CD14-positive monocyte (primary cell): ENCODE measurements at regions not wholly inside any gene's neighbourhood (a gene's known extent, or its start where the extent isn't known, plus 50 kb on each side); places are given as distances from the start of the nearest gene placed in this dataset.

ENCODE experiments used
- DNase-seq, 3 donors: peaks; one replicate each; pipeline ENCODE4 v3.0.0-alpha.2; 2011 to 2022
- H2AFZ ChIP-seq: 2 replicates; pipeline ENCODE4 v1.6.0; 2012; ENCODE audit warnings: mild to moderate bottlenecking, low read depth, low read length, inconsistent platforms; ENCODE audit not compliant: insufficient read depth, poor library complexity, severe bottlenecking
- H3K27ac ChIP-seq, 2 donors: 1 replicate in 1 of 2; 2 replicates in 1 of 2; pipeline ENCODE4 v1.5.1; 2012 to 2013; ENCODE audit warnings: low read length in 2 of 2, control low read depth in 1 of 2, inconsistent platforms in 1 of 2, low read depth in 1 of 2, mild to moderate bottlenecking in 1 of 2
- H3K27me3 ChIP-seq, 2 donors: one replicate each; pipeline versions ENCODE4 v1.6.0 to v1.6.1; 2011 to 2013; ENCODE audit warnings: low read length in 2 of 2; ENCODE audit not compliant: control insufficient read depth in 2 of 2, insufficient read depth in 2 of 2
- H3K36me3 ChIP-seq, 2 donors: replicated peaks in 1 of 2; 1 replicate in 1 of 2; 2 replicates in 1 of 2; pipeline versions ENCODE4 v1.5.1 to v1.6.1; 2012 to 2013; ENCODE audit warnings: low read length in 2 of 2, control low read depth in 1 of 2, inconsistent platforms in 1 of 2, mild to moderate bottlenecking in 1 of 2; ENCODE audit not compliant: insufficient read depth in 2 of 2, control insufficient read depth in 1 of 2
- H3K4me1 ChIP-seq, 2 donors: 1 replicate in 1 of 2; 2 replicates in 1 of 2; pipeline versions ENCODE4 v1.5.1 to v1.6.1; 2012 to 2013; ENCODE audit warnings: low read length in 2 of 2, control low read depth in 1 of 2, inconsistent platforms in 1 of 2, mild to moderate bottlenecking in 1 of 2, moderate library complexity in 1 of 2; ENCODE audit not compliant: insufficient read depth in 2 of 2, control insufficient read depth in 1 of 2
- H3K4me2 ChIP-seq: replicated peaks from 2 replicates; pipeline ENCODE3; 2012; ENCODE audit warnings: low read length, moderate library complexity, mild to moderate bottlenecking; ENCODE audit not compliant: poor library complexity, severe bottlenecking; ENCODE audit errors: extremely low read depth
- H3K4me3 ChIP-seq, 3 experiments: fragments of 200-600 bp in 1 of 3; sonication (generic) in 1 of 3; replicated peaks in 1 of 3; 1 replicate in 2 of 3; 2 replicates in 1 of 3; pipeline ENCODE4 v1.5.1; 2011 to 2013; ENCODE audit warnings: low read length in 3 of 3, mild to moderate bottlenecking in 3 of 3, control low read depth in 2 of 3, low read depth in 2 of 3, inconsistent platforms in 1 of 3, moderate library complexity in 1 of 3
- H3K79me2 ChIP-seq: 2 replicates; pipeline ENCODE4 v1.6.0; 2012; ENCODE audit warnings: mild to moderate bottlenecking, control low read depth, inconsistent platforms, low read length, moderate library complexity; ENCODE audit not compliant: insufficient read depth
- H3K9ac ChIP-seq: 2 replicates; pipeline ENCODE4 v1.6.0; 2017; ENCODE audit warnings: low read length, mild to moderate bottlenecking; ENCODE audit not compliant: insufficient read depth, poor library complexity, severe bottlenecking
- H3K9me3 ChIP-seq, 2 donors: replicated peaks in 1 of 2; 1 replicate in 1 of 2; 2 replicates in 1 of 2; pipeline versions ENCODE4 v1.5.1 to v1.6.1; 2012 to 2013; ENCODE audit warnings: low read length in 2 of 2, control low read depth in 1 of 2; ENCODE audit not compliant: control insufficient read depth in 1 of 2, insufficient read depth in 1 of 2
- H4K20me1 ChIP-seq: 2 replicates; pipeline ENCODE4 v1.6.0; 2012; ENCODE audit warnings: mild to moderate bottlenecking, low read length, control low read depth, moderate library complexity; ENCODE audit not compliant: insufficient read depth
- H3K27ac Mint-ChIP-seq, 7 donors: one replicate each; pipeline ENCODE4 v1.8.0; 2020; ENCODE audit warnings: mild to moderate bottlenecking in 7 of 7, mixed read lengths in 7 of 7, moderate library complexity in 6 of 7, inconsistent platforms in 2 of 7
- H3K27me3 Mint-ChIP-seq, 3 donors: one replicate each; pipeline ENCODE4 v1.8.0; 2021 to 2022; ENCODE audit warnings: low read depth in 3 of 3, mild to moderate bottlenecking in 3 of 3, mixed read lengths in 3 of 3, moderate library complexity in 3 of 3, inconsistent platforms in 1 of 3
- H3K36me3 Mint-ChIP-seq, 2 donors: one replicate each; pipeline ENCODE4 v1.8.0; 2020; ENCODE audit warnings: mixed read lengths in 2 of 2, inconsistent platforms in 1 of 2, mild to moderate bottlenecking in 1 of 2
- H3K4me1 Mint-ChIP-seq: one replicate; pipeline ENCODE4 v1.8.0; 2020; ENCODE audit warnings: mild to moderate bottlenecking, mixed read lengths
- H3K4me3 Mint-ChIP-seq, 2 donors: one replicate each; pipeline ENCODE4 v1.8.0; 2020; ENCODE audit warnings: mild to moderate bottlenecking in 2 of 2, mixed read lengths in 2 of 2, moderate library complexity in 1 of 2
- H3K9me3 Mint-ChIP-seq, 7 donors: one replicate each; pipeline ENCODE4 v1.8.0; 2020 to 2022; ENCODE audit warnings: mixed read lengths in 7 of 7, mild to moderate bottlenecking in 6 of 7, moderate library complexity in 6 of 7, inconsistent platforms in 2 of 7
- CTCF ChIP-seq: fragments of 200-600 bp; IDR thresholded peaks from one replicate; pipeline ENCODE4 v1.8.0; 2022; ENCODE audit warnings: antibody characterized with exemption, mild to moderate bottlenecking
- WGBS: methylation state at CpG from one replicate; pipeline ENCODE4 v1.1.5; 2013; ENCODE audit warnings: missing lambda C conversion rate; ENCODE audit not compliant: insufficient coverage; 5-methylcytosine and 5-hydroxymethylcytosine counted together
- intact Hi-C, 2 donors: fragments of 100-400 bp; cut with micrococcal nuclease; formaldehyde crosslinking; loops; one replicate each; pipeline versions ENCODE4 v1.15.0 to v1.15.1; 2023

GRCh38 chr5:92527311-92528078 lies 1053.5 kb downstream of the NR2F1-AS1 start:
- H3K79me2 ChIP-seq, result no peaks in the 10 kb centered on the region
- H3K4me3 ChIP-seq, result no peak overlapping the region
- no CpG with 5 or more reads among the region's 4 CpGs for WGBS
- H4K20me1 ChIP-seq, result no peaks in the 10 kb centered on the region
- no peaks in the 10 kb centered on the region for H3K9me3 ChIP-seq
- H3K4me1 ChIP-seq, result no peaks in the 10 kb centered on the region
- H3K36me3 ChIP-seq, result no peaks in the 10 kb centered on the region
- Mint-ChIP-seq H3K4me1 (no peaks in the 10 kb centered on the region), H3K27me3 (no peaks in the 10 kb centered on the region), H3K9me3 (peaks cover 0 to 2% (median 0%) of the 10 kb centered on the region in 7 donors), H3K27ac (no peak overlapping the region), H3K36me3 (no peaks in the 10 kb centered on the region), H3K4me3 (no peak overlapping the region)
- no peak for TF ChIP-seq CTCF
- no peak overlapping the region for H3K27ac ChIP-seq
- H3K4me2 ChIP-seq, result no peak overlapping the region
- no peak overlapping the region for H3K9ac ChIP-seq
- intact Hi-C loops, result no loop called here
- no peak overlapping the region for H2AFZ ChIP-seq
- no peak for DNase-seq
- no peaks in the 10 kb centered on the region for H3K27me3 ChIP-seq

- H3K4me1 ChIP-seq, result no peaks in the 10 kb centered on the region
- intact Hi-C loops, result no loop called here
- no CpG with 5 or more reads among the region's 2 CpGs for WGBS
Measured at GRCh38 chr5:92525131-92525530, 1055.9 kb downstream of the NR2F1-AS1 start.

More at GRCh38 chr5:92525131-92525530, 1055.9 kb downstream of the NR2F1-AS1 start:
- H3K36me3 ChIP-seq, result no peaks in the 10 kb centered on the region
- no peak overlapping the region for H3K9ac ChIP-seq
- no peak overlapping the region for H3K4me2 ChIP-seq
- H3K9me3 Mint-ChIP-seq, result peaks cover 0 to 2% (median 0%) of the 10 kb centered on the region in 7 donors
- H3K4me3 ChIP-seq, result no peak overlapping the region
- no peaks in the 10 kb centered on the region for H3K36me3 Mint-ChIP-seq
- no peaks in the 10 kb centered on the region for H4K20me1 ChIP-seq
- H3K4me3 Mint-ChIP-seq, result no peak overlapping the region
- H3K27me3 Mint-ChIP-seq, result no peaks in the 10 kb centered on the region
- H3K27ac ChIP-seq, result no peak overlapping the region
- H3K4me1 Mint-ChIP-seq, result no peaks in the 10 kb centered on the region
- H3K27me3 ChIP-seq, result no peaks in the 10 kb centered on the region
- no peak for TF ChIP-seq CTCF
- no peaks in the 10 kb centered on the region for H3K9me3 ChIP-seq
- DNase-seq, result no peak
- no peak overlapping the region for H3K27ac Mint-ChIP-seq
- H2AFZ ChIP-seq, result no peak overlapping the region
- no peaks in the 10 kb centered on the region for H3K79me2 ChIP-seq
